Neural progenitor cell (in vitro differentiated cells): ENCODE measurements at regions not wholly inside any gene's neighbourhood (a gene's known extent, or its start where the extent isn't known, plus 50 kb on each side); places are given as distances from the start of the nearest gene placed in this dataset.
"Not testable (repeated sequence)": the region's sequence is repeated elsewhere in the genome, so short reads cannot be mapped to it uniquely, and the experiment has no call there.

Experiments used
- DNase-seq: peaks from one replicate; pipeline ENCODE4 v3.0.0-alpha.2; 2016; ENCODE audit warnings: low spot score
- H2AFZ ChIP-seq: fragments of 200-600 bp; sonication (generic); replicated peaks from 2 replicates; pipeline ENCODE4 v1.6.1; 2016; ENCODE audit warnings: antibody characterized with exemption
- H3F3A ChIP-seq: fragments of 200-600 bp; sonication (generic); 2 replicates; pipeline ENCODE4 v1.6.1; 2016; ENCODE audit warnings: antibody characterized with exemption, low read depth
- H3K27ac ChIP-seq: fragments of 200-600 bp; sonication (generic); 2 replicates; pipeline ENCODE4 v1.5.1; 2016; ENCODE audit warnings: mild to moderate bottlenecking
- H3K27me3 ChIP-seq: fragments of 200-600 bp; sonication (generic); 2 replicates; pipeline ENCODE4 v1.6.1; 2016; ENCODE audit warnings: mild to moderate bottlenecking, moderate library complexity
- H3K36me3 ChIP-seq: fragments of 200-600 bp; sonication (generic); 2 replicates; pipeline ENCODE4 v1.5.1; 2016
- H3K4me1 ChIP-seq: fragments of 200-600 bp; sonication (generic); 2 replicates; pipeline ENCODE4 v1.6.1; 2016; ENCODE audit warnings: mixed run types
- H3K4me2 ChIP-seq: fragments of 200-600 bp; sonication (generic); 2 replicates; pipeline ENCODE4 v1.6.1; 2016
- H3K4me3 ChIP-seq: fragments of 200-600 bp; sonication (generic); 2 replicates; pipeline ENCODE4 v1.5.1; 2016
- H3K79me2 ChIP-seq: fragments of 200-600 bp; sonication (generic); 2 replicates; pipeline ENCODE4 v1.6.1; 2016; ENCODE audit warnings: low read depth
- H3K9ac ChIP-seq: fragments of 200-600 bp; sonication (generic); 2 replicates; pipeline ENCODE4 v1.6.1; 2016
- H3K9me3 ChIP-seq: fragments of 200-600 bp; sonication (generic); 2 replicates; pipeline ENCODE4 v1.5.1; 2016; ENCODE audit warnings: low read depth
- H4K20me1 ChIP-seq: fragments of 200-600 bp; sonication (generic); 2 replicates; pipeline ENCODE4 v1.6.1; 2016; ENCODE audit warnings: low read depth
- H3K27ac Mint-ChIP-seq: 3 replicates; pipeline ENCODE4 v1.8.0; 2021; ENCODE audit warnings: mixed read lengths
- H3K27me3 Mint-ChIP-seq: 2 replicates; pipeline ENCODE4 v1.8.0; 2022; ENCODE audit warnings: low read depth, mild to moderate bottlenecking, inconsistent platforms, moderate library complexity, mixed read lengths; ENCODE audit not compliant: insufficient read depth
- H3K36me3 Mint-ChIP-seq: 3 replicates; pipeline ENCODE4 v1.8.0; 2021; ENCODE audit warnings: mixed read lengths
- H3K4me1 Mint-ChIP-seq: 3 replicates; pipeline ENCODE4 v1.8.0; 2021; ENCODE audit warnings: mixed read lengths
- H3K4me3 Mint-ChIP-seq: 3 replicates; pipeline ENCODE4 v1.8.0; 2021; ENCODE audit warnings: mild to moderate bottlenecking, moderate library complexity, mixed read lengths
- H3K9me3 Mint-ChIP-seq: 3 replicates; pipeline ENCODE4 v1.8.0; 2020; ENCODE audit warnings: mixed read lengths
- EZH2 ChIP-seq: fragments of 200-600 bp; sonication (generic); IDR thresholded peaks from 2 replicates; pipeline ENCODE4 v1.6.1; 2017; ENCODE audit warnings: antibody characterized with exemption, mild to moderate bottlenecking, moderate library complexity
- EZH2phosphoT487 ChIP-seq: fragments of 200-600 bp; sonication (generic); IDR thresholded peaks from 2 replicates; pipeline ENCODE4 v1.6.1; 2017; ENCODE audit warnings: antibody characterized with exemption
- TF ChIP-seq, protein P1 (sequence below): fragments of 200-600 bp; sonication (generic); IDR thresholded peaks from 2 replicates; pipeline ENCODE4 v1.5.1; 2017; ENCODE audit warnings: antibody characterized with exemption, mild to moderate bottlenecking

DNA sequence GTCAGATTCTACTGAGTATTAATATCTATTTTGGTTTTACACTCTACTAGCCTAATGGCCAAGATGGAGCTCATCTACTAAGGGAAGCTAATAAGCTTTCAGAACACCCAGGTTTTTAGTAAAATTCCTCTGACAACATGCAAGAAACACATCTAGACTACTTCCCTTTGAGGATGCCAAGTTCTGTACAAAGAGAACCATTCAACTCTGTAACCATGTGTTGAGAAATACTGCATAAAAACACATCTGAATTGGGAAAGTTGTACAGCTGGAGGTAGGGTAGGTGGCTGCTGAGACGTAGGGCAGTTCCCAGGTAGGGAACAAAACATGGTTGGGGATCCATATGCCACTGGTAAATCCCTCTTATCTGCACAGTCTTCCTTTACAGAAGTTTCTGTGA lies 66.2 kb downstream of the SC5D start:
- TF ChIP-seq EZH2phosphoT487: no peak
- TF ChIP-seq, protein P1, sequence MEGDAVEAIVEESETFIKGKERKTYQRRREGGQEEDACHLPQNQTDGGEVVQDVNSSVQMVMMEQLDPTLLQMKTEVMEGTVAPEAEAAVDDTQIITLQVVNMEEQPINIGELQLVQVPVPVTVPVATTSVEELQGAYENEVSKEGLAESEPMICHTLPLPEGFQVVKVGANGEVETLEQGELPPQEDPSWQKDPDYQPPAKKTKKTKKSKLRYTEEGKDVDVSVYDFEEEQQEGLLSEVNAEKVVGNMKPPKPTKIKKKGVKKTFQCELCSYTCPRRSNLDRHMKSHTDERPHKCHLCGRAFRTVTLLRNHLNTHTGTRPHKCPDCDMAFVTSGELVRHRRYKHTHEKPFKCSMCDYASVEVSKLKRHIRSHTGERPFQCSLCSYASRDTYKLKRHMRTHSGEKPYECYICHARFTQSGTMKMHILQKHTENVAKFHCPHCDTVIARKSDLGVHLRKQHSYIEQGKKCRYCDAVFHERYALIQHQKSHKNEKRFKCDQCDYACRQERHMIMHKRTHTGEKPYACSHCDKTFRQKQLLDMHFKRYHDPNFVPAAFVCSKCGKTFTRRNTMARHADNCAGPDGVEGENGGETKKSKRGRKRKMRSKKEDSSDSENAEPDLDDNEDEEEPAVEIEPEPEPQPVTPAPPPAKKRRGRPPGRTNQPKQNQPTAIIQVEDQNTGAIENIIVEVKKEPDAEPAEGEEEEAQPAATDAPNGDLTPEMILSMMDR: no peak
- no peak for TF ChIP-seq EZH2
- Mint-ChIP-seq H3K36me3 (no peaks in the 10 kb centered on the region), H3K4me1 (no peaks in the 10 kb centered on the region), H3K27me3 (peaks cover 8% of the 10 kb centered on the region), H3K4me3 (no peak overlapping the region), H3K9me3 (peaks cover 3% of the 10 kb centered on the region), H3K27ac (no peak overlapping the region)
- Histone ChIP-seq H3K36me3 (no peaks in the 10 kb centered on the region), H3K27me3 (no peaks in the 10 kb centered on the region), H4K20me1 (no peaks in the 10 kb centered on the region), H3K4me1 (no peaks in the 10 kb centered on the region), H3F3A (no peaks in the 10 kb centered on the region), H3K79me2 (no peaks in the 10 kb centered on the region), H3K4me2 (no peak overlapping the region), H2AFZ (no peak overlapping the region), H3K9ac (no peak overlapping the region), H3K9me3 (no peaks in the 10 kb centered on the region), H3K27ac (no peak overlapping the region), H3K4me3 (no peak overlapping the region)
- DNase-seq: no peak

DNA sequence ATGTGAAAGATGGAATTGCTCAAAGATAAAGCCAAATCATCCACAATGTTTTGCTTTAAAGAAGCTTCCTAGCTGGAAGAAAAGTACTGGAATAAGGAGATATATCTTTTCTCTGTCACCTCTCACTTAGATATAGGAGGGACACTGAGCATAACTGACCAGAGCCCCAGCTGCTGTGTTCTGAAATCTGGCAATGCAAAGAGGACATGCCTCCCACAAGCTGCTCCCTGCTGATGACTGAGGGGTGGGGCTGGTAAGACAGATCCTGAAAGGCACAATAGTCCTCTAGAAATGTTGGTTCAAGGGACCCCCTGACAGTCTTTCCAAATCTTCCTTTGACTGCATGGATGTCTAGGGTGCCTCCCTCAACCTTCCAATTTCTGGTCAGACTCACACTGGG lies 67.0 kb downstream of the SC5D start:
- Histone ChIP-seq H3K9me3 (no peaks in the 10 kb centered on the region), H3K4me1 (no peaks in the 10 kb centered on the region), H3K4me2 (no peak overlapping the region), H3K9ac (no peak overlapping the region), H3K79me2 (no peaks in the 10 kb centered on the region), H3K4me3 (no peak overlapping the region), H3K27me3 (no peaks in the 10 kb centered on the region), H3K27ac (no peak overlapping the region), H2AFZ (no peak overlapping the region), H4K20me1 (no peaks in the 10 kb centered on the region), H3F3A (no peaks in the 10 kb centered on the region), H3K36me3 (no peaks in the 10 kb centered on the region)
- H3K36me3 Mint-ChIP-seq: no peaks in the 10 kb centered on the region
- no peak overlapping the region for H3K4me3 Mint-ChIP-seq
- H3K9me3 Mint-ChIP-seq: peaks cover 3% of the 10 kb centered on the region
- TF ChIP-seq EZH2phosphoT487: no peak
- no peak for TF ChIP-seq EZH2
- TF ChIP-seq, protein P1: no peak
- H3K27me3 Mint-ChIP-seq: peaks cover 8% of the 10 kb centered on the region
- H3K4me1 Mint-ChIP-seq: no peaks in the 10 kb centered on the region
- DNase-seq: no peak
- no peak overlapping the region for H3K27ac Mint-ChIP-seq

DNA sequence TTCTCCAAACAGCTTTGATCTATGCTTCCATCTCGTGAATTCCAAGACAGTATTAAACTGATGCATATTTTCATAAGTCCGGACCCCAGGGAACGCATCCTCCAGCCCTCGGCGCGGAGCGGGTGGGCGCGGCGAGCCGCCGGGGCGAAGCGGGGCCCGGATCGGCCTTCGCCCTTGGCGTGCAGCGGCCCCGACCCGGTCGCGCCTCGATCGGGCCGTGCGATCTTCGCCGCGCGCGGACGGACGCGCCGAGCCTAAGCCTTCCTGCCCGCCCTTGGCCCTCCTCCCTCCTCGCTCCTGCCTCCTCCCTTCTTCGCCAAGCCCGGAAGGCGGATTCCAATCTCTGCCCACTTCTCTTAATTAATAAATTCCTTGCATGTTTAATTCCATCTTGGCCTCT lies 70.4 kb downstream of the SC5D start:
- not testable (repeated sequence) for H3K79me2 ChIP-seq, H4K20me1 ChIP-seq, H3K4me2 ChIP-seq, H3K27me3 Mint-ChIP-seq, H3K36me3 ChIP-seq, H3F3A ChIP-seq, H3K9me3 Mint-ChIP-seq, H3K36me3 Mint-ChIP-seq, H3K9me3 ChIP-seq, DNase-seq, H3K9ac ChIP-seq, H3K4me3 Mint-ChIP-seq, H3K27me3 ChIP-seq, H3K27ac ChIP-seq, H3K4me1 ChIP-seq, H3K27ac Mint-ChIP-seq, H2AFZ ChIP-seq, H3K4me3 ChIP-seq
- H3K4me1 Mint-ChIP-seq: peaks cover 13% of the 10 kb centered on the region

DNA sequence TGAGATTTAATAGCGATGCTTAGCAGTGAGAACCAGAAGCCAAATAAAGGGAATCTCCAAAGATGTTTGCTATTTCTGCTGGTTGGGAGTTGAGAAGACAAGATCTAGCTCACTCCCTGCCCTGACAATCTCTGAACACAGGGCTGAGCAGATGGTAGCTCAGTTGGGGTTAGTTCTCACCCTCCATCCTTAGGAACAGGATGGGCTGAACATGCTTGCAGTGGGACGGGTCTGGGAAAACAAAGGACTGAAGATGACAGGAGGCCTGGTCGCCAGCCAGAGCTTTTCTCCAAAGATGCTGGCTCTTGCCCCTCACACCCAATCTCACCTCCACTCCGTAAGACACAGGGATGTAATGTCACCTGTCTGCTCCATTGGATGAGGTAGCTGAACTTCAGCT lies 72.7 kb downstream of the SC5D start:
- TF ChIP-seq, protein P1: no peak
- no peak for TF ChIP-seq EZH2
- TF ChIP-seq EZH2phosphoT487: no peak
- Mint-ChIP-seq H3K9me3 (peaks cover 6% of the 10 kb centered on the region), H3K4me3 (no peak overlapping the region), H3K36me3 (no peaks in the 10 kb centered on the region), H3K4me1 (peaks cover 18% of the 10 kb centered on the region), H3K27ac (no peak overlapping the region), H3K27me3 (peaks cover 6% of the 10 kb centered on the region)
- no peaks in the 10 kb centered on the region for H3K27me3 ChIP-seq
- no peak overlapping the region for H3K9ac ChIP-seq
- no peaks in the 10 kb centered on the region for H4K20me1 ChIP-seq
- H3K4me2 ChIP-seq: no peak overlapping the region
- H3K27ac ChIP-seq: no peak overlapping the region
- H3F3A ChIP-seq: no peaks in the 10 kb centered on the region
- H3K4me1 ChIP-seq: peaks cover 14% of the 10 kb centered on the region
- no peaks in the 10 kb centered on the region for H3K36me3 ChIP-seq
- H3K4me3 ChIP-seq: no peak overlapping the region
- no peaks in the 10 kb centered on the region for H3K9me3 ChIP-seq
- no peak for DNase-seq
- H3K79me2 ChIP-seq: no peaks in the 10 kb centered on the region
- no peak overlapping the region for H2AFZ ChIP-seq
